Left colon (tissue), 2 donors: ENCODE measurements at regions not wholly inside any gene's neighbourhood (a gene's known extent, or its start where the extent isn't known, plus 50 kb on each side); places are given as distances from the start of the nearest gene placed in this dataset.
"Not testable (repeated sequence)": the region's sequence is repeated elsewhere in the genome, so short reads cannot be mapped to it uniquely, and the experiment has no call there.

ENCODE experiments used
- ATAC-seq: fragments of 200-7000 bp; cut with Tn5 transposase; one replicate; pipeline ENCODE4 v1.9.1; 2020; ENCODE audit warnings: mild to moderate bottlenecking, moderate library complexity
- DNase-seq, 2 donors: peaks; one replicate each; pipeline ENCODE4 v3.0.0-alpha.2; 2020
- intact Hi-C, 2 donors: fragments of 100-400 bp; cut with DNase I in 1 of 2; cut with micrococcal nuclease in 1 of 2; formaldehyde crosslinking; loops; one replicate each; pipeline versions ENCODE4 v1.11.2 to v1.14.0; 2022; cut with DNase I, micrococcal nuclease
- donor health status: DM: no; HTN: no; CAD: no.
- donor health status: DM: yes; HTN: yes; CAD: no.

DNA sequence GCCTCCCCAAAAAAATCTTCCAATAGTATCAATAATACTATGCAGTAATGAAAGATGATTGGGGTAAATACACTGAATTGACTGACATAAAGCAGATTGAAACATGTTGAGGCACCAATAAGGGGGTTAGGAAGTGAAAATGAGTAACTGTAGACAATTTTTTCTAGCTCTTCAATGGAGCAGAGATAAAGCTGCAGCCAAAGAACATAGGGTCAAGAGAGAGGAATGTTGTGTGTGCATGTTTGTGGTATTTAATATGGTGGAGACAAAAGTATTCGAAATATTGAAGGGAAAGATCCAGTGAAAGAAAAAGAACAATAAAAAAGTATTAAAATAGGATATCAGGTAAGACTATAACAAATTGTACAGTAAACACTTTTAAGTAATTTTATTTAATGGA, 450.0 kb upstream of the CCDC179 start:
- no peak for ATAC-seq

DNA sequence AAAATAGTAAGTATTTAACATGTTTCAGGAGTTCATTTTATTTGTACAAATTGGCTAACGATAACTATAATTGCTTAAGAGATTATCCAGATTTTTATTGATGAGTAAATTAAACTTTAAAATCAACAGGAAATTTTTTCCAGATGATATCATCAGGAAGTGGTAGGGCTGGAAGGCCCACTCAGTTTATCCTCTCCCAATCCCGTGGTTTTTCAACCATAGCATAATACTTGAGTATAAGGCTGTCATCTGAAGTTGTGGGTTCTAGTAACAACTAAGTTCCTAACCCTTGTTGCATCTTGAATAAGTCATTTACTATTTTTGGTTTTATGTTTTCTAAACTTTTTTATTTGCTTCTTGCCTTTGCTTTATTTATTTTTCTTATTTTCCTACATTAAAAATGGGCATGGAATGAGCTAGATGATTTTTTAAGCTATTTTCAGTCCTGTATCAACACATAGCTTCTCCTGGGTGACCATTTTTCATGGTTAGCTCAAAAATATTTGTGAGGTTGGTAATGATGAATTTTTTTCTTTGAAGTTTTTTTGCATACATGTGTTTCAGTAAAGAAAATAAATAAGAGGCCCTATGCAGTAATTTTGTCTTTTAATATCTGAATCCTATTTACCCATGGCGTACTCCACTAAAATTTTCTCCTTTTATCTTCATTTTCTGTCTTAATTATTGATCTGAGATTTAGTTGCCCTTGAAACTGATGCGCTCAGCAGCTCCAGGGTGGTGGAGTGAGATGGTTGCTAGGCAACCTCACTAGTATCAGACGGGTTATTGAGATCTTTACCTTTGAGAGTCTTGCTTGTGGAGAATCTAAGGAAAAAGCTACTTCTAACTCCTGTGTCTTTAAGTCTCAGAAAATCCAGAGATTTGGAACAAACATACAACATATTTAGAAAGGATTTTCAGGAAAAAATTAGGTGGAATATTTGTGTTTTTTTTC, 452.0 kb upstream of the CCDC179 start:
- ATAC-seq (no peak), DNase-seq (no peak)
- intact Hi-C loops = no loop called here

More for the DNA sequence above, 450.0 kb upstream of the CCDC179 start:
- intact Hi-C loops = no loop called here
- no peak for DNase-seq

DNA sequence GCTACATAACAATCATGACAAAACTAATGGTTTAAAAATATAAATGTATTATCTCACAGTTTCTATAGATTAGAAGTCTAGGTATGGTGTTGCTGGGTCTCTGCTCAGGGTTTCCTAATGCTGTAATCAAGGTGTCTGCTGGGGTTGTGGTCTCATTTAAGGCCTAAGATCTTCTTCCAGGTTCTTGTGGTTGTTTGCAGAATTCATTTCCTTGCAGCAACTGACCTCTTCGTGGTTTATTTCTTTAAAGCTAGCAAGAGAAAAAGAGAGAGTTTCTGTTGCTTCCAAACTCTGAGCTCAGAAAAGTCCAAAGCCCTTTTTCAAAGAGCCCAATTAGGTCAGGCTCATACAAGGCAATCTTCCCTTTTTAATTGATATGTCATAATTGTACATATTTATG, 452.7 kb upstream of the CCDC179 start:
- no peak for DNase-seq
- intact Hi-C loops = no loop called here
- ATAC-seq = no peak

DNA sequence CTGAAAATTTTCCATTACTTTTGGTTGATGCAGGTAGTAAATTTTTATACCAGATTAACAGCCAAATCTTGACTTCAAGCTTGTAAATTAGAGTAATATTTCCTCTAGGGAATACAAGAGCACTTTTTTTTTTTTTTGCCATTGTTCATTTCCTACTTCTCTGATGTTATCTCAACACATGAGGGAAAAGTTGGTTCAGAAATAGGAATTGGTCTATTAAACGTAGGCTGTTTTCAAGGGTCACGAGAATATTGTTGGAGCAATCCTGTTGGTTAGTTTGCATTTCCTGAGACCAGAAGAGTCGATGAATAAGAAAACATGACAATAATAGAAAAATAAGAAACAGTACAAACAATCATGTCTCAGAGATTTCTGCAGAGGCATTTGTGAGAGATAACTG, 453.9 kb upstream of the CCDC179 start:
- DNase-seq = no peak
- intact Hi-C loops = no loop called here
- no peak for ATAC-seq

DNA sequence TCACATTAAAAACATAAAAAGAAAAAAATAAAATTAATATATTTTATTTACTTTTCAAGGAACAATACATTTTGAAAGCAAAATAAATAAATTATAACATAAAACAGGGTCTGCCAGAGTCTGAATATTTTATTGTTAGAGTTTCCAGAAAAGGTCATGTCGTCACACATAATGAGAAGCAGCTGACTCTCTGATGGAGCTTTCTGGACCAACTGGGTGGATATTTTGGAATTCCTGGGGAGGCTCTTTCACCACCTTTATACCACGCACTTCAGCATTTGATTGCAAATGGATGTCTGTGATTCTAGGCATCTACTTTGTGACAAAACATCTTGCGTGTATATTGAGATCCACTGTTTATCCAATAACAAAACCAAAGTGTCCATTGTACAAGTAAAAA, 455.0 kb upstream of the CCDC179 start:
- intact Hi-C loops = no loop called here
- no peak for DNase-seq
- no peak for ATAC-seq

DNA sequence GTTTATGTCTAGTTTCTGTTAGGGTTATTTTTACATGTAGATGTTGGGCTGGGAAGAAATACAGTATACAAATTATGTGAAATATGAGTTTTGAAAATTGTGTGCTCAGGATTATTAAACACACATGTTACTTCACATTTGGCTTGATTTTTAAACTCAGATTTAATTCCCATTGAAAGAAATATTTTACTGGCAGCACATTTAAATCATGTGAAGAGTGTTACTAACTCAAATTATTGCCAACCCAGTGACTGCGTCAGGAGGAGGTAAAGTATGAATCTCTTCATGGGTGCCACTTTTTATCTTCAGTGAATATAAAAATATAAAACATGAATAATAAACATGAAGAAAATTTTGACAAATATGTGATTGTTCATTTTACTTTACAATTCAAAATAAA, 457.5 kb upstream of the CCDC179 start:
- no peak for DNase-seq
- intact Hi-C loops = no loop called here

DNA sequence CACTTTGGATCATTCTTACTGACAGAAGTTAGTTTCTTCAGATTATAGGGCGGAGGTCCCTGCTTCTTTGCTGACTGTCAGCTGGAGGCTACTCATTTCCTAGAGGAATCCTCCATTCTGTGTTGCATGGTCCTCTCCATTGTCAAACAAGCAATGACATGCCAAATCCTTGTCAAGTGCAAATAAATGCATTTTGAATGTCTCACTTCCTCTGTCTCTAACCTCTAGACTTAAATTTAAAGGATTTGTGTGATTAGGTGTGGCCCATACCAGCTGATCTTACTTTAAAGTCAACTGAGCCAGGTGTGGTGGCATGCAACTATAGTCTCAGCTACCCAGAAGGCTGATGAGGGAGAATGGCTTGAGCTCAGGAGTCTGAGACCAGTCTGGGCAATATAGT, 458.4 kb upstream of the CCDC179 start:
- DNase-seq (no peak), ATAC-seq (no peak)
- intact Hi-C loops = no loop called here

More for the DNA sequence above, 457.5 kb upstream of the CCDC179 start:
- ATAC-seq = no peak

DNA sequence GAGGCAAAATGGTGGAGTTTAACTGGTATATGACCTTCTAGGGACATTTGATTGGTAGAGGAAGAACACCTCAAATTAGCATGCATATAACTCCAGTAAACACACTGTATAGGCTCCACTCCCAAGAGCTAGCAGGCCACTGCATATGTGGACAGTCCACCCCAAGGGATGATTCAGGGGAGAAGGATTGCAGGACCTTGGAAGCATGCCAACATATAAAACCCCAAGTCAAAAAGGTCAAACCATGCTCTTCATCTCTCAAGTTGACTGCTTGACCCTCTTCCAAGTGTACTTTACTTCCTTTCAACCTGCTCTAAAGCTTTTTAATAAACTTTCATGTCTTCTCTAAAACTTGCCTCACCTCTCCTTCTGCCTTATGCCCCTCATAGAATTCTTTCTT, 459.9 kb upstream of the CCDC179 start:
- intact Hi-C loops = no loop called here
- ATAC-seq (no peak), DNase-seq (no peak)

DNA sequence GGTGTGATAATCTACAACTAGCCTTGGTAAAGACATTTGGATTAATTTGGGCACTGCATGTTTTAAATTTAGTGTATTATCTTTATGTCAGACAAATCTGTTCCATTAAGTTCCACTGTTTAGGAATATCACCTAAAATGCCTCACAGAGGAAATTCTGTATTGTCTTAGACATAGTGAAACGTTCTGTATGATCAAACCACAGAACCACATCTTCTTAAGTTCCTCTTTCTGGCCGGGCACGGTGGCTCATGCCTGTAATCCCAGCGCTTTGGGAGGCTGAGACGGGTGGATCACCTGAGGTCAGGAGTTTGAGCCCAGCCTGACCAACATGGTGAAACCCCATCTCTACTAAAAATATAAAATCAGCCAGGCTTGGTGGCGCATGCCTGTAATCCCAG, 475.3 kb upstream of the CCDC179 start:
- DNase-seq, intact Hi-C loops, ATAC-seq: not testable (repeated sequence)

DNA sequence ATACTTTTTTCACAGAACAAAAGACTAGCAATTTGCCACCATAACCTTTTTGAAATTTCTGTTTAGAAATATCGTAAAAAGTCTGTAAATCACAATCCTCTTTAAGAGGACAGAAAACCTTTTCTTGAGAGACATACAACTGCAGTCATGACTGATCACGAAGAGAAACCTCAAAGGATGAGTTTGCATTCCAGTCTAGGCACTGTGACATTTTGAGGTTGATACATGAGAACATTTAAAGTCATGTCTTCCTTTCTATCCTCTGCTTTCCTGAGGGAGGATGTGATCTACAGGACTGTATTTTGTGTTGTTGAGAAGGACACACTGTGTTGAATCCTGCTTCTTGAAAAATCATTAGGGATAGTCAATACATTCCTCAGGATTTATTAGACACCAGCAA, 476.7 kb upstream of the CCDC179 start:
- ATAC-seq = no peak
- intact Hi-C loops = no loop called here
- no peak for DNase-seq

DNA sequence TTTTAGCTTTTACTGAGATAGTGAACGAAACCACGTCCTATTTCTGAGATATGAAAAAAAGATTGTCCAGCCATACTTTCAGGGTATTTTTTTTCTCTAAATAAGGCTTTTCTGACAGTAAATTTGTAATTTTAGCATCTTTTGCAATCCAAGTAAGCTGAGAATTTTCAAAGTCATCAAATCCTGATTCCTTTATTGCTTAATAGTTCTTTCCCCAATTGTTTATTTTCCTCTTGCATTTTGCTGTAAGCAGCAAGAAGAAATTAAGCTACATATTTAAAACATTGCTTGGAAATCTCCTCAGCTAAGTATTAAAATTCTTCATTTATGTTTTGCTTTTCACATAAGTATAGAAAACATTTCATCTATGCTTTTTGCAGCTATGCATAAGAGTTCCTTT, 493.3 kb upstream of the CCDC179 start:
- ATAC-seq (no peak), DNase-seq (no peak)
- intact Hi-C loops = no loop called here

DNA sequence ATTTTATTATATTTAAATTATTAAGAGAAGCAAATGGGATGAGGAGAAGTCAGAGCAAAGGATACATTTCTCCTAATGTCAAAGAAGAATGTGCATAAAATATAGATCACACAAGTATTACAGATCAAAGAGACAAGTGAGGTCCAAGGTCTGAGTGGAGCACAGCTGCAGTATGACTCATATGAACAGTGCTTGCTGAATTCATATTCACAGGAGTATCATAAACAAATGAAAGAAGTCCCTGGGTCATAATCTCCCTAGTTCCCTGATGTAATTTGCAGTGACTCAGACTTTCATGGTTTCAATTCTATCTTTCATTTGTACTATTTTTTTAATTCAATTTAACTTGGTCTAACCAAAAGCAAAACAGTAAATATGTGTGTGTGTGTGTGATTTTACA, 499.0 kb upstream of the CCDC179 start:
- ATAC-seq = peak; percentile 100
- intact Hi-C loops = no loop called here
- DNase-seq = peak; percentile 6 to 34

DNA sequence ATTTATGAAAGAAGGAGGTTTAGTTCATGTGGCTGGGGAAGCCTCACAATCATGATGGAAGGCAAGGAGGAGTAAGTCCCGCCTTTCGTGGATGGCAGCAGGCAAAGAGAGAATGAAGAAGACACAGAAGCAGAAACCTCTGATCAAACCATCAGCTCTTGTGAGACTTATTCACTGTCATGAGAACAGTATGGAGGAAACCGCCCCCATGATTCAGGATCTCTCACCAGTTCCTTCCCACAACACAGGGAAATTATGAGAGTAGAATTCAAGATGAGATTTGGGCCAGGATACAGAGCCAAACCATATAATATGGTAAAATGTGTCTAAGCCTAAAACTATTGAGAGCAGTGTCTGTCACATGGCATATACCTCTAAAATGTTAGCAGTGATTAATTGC, 503.8 kb upstream of the CCDC179 start:
- ATAC-seq (no peak), DNase-seq (no peak)
- intact Hi-C loops = no loop called here

DNA sequence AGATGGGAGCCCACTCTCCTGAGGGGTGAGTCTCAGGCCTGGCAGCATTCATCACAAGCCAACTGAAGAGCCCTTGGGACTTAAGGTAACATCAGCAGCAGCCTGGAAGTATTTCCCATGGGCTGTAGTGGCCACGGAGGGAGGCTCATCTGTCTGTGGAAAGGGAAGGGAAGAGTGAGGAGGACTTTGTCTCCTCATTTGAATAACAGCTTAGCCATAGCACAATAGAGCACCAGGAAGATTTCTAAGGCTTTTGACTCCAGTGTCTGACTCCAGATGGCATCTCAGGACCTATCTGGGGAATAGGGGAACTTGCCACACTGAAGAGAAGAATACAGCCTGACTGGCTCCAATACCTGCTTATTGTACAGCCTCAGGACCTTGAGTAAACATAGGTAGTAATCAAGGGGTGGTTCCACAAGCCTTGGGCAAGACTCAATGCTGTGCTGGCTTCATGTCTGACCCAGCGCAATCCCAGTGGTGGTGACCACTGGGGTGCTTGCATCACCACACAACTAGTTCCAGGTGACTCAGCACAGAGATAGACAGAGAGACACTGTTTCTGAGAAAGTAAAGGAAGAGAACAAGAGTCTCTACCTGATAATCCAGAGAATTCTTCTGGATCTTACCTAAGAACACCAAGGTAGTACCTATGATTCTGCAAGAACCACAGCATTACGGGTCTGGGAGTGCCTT, 510.5 kb upstream of the CCDC179 start:
- intact Hi-C loops = no loop called here
- DNase-seq (no peak), ATAC-seq (peak; percentile 72)

DNA sequence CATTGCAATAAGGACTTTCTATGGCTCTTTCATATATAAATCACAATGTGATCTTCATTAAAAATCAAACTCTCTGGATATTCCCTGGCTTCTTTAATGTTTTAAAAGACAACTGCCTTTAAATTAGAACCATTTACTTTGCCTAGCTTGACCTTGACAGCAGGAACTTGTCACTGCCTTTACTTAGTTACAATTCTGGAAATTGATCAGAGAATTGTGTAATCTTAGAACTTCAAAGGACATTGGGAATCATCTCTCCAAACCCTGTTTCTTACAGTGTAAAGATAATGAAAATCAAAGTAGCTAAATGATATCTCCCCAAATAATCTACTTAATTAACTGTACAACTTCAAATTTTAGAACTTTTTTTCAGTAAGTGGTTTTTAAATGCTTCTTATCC, 517.6 kb upstream of the CCDC179 start:
- ATAC-seq (no peak), DNase-seq (no peak)
- intact Hi-C loops = no loop called here

DNA sequence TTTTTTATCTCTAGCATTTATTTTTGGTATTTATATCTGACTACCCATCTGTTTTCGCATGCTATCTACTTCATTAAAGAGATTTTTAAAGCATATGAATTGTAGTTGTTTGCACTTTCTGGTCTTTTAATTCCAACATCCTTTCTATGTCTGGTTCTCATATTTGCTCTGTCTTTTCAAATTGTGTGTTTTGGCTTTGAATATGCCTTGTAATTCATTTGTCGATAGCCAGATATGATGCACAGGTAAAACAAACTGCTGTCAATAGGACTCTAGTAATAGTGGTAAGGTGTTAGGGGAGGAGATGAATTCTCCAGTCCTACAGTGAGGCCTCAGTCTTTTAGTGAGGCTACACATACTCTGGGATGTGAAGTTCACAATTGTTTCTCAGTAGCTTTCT, 530.8 kb upstream of the CCDC179 start:
- ATAC-seq = no peak
- intact Hi-C loops = no loop called here
- DNase-seq = no peak

DNA sequence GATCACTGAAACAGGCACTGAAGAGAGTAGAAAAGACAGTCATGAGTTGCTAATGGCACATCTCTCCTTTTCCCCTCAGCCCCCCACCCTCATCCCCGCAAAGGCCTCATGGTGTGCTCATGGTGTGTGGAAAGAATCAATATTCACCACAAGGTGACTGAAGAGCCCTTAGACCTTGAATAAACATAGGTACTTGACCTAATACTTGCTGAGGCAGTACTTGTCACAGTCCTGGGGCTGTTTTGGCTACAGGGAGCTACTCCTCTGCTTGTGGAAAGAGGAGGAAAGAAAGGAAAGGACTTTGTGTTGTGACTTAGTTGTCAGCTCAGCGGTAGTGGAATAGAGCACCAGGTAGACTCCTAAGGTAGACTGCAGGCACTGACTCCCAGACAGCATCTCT, 537.8 kb upstream of the CCDC179 start:
- ATAC-seq (no peak), DNase-seq (no peak)
- intact Hi-C loops = no loop called here

DNA sequence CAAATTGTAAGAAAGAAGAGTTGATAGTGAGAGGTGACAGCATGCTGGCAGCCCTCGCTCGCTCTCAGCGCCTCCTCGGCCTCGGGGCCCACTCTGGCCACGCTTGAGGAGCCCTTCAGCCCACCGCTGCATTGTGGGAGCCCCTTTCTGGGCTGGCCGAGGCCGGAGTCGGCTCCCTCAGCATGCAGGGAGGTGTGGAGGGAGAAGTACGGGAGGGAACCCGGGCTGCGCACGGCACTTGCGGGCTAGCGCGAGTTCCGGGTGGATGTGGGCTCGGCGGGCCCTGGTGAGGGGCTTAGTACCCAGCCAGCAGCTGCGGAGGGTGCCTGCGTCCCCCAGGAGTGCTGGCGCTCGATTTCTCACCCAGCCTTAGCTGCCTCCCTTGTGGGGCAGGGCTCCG, 539.7 kb upstream of the CCDC179 start:
- intact Hi-C loops = no loop called here
- ATAC-seq (no peak), DNase-seq (no peak)

DNA sequence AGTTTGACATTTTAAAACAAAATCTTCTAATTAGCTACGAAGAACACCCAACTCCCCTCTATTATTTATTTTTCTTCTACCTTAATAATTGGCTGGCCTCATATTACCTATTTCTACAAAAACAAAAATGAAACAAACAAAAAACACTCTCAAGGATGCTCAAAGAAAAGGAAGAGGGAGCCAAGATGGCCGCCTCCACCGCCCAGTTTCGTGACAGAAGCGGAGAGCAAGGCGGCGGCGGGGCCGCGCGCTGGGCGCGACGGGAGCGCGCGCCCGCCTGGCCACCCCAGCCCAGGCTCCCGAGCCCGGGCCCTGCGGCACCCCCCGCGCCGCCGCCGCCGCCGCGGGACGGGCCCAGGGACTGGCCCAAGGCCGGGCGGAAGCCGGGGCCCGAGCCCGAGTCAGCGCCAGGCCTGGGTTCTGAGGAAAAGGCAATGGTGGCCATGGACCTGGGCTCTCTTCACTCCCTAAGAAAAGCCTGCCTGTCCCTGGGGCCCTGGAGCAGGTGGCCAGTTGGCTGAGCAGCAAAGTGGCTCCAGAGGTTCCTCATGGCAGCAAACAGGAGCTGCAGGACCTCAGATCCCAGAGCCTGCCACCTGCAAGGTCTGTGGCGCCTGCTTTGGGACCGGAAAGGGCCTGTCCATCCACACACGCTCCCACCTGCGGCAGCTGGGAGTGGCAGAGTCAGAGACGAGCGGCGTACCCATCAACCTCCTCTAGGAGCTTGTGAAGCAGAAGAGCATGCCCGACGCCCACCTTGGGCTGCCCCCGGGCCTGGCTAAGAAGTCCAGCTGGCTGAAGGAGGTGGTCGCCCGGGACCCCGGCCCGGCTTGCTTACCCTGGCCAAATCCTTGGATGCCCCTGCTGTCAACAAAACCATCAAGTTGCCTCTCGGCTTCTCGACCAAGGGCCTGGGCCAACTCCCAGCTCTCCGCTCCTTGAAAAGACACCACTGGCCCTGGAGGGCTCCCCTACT, 543.2 kb upstream of the CCDC179 start:
- ATAC-seq (no peak), DNase-seq (no peak)
- intact Hi-C loops = no loop called here
